Mesenchymal stem cell (in vitro differentiated cells and primary cell): ENCODE measurements at regions not wholly inside any gene's neighbourhood (a gene's known extent, or its start where the extent isn't known, plus 50 kb on each side); places are given as distances from the start of the nearest gene placed in this dataset.

Experiments used
- DNase-seq: peaks from one replicate; pipeline ENCODE4 v3.0.0-alpha.2; 2013
- H2AFZ ChIP-seq: one replicate; pipeline ENCODE4 v1.6.1; 2013; ENCODE audit warnings: low read depth, mild to moderate bottlenecking, control low read depth, inconsistent platforms, low read length, moderate library complexity
- H2AK5ac ChIP-seq: 2 replicates; pipeline ENCODE4 v1.6.1; 2013; ENCODE audit warnings: low read length, moderate library complexity, mild to moderate bottlenecking, inconsistent platforms; ENCODE audit not compliant: severe bottlenecking
- H2BK120ac ChIP-seq: one replicate; pipeline ENCODE4 v1.6.1; 2013; ENCODE audit warnings: low read depth, mild to moderate bottlenecking, inconsistent platforms, low read length, moderate library complexity
- H2BK12ac ChIP-seq, 2 experiments: one replicate each; pipeline ENCODE4 v1.6.1; 2013; ENCODE audit warnings: inconsistent platforms in 2 of 2, low read length in 2 of 2, mild to moderate bottlenecking in 2 of 2, moderate library complexity in 2 of 2, control low read depth in 1 of 2
- H2BK15ac ChIP-seq: one replicate; pipeline ENCODE4 v1.6.1; 2013; ENCODE audit warnings: mild to moderate bottlenecking, low read depth, inconsistent platforms; ENCODE audit not compliant: poor library complexity, severe bottlenecking
- H2BK5ac ChIP-seq: 2 replicates; pipeline ENCODE4 v1.6.1; 2013; ENCODE audit warnings: low read depth, mild to moderate bottlenecking, low read length, control low read depth, inconsistent platforms; ENCODE audit not compliant: poor library complexity, severe bottlenecking
- H3K14ac ChIP-seq, 2 experiments: one replicate each; pipeline ENCODE4 v1.6.1; 2013; ENCODE audit warnings: inconsistent platforms in 2 of 2, low read length in 2 of 2, control low read depth in 1 of 2, mild to moderate bottlenecking in 1 of 2, moderate library complexity in 1 of 2
- H3K18ac ChIP-seq, 2 experiments: one replicate each; pipeline ENCODE4 v1.6.1; 2013; ENCODE audit warnings: inconsistent platforms in 2 of 2, low read length in 2 of 2, control low read depth in 1 of 2, low read depth in 1 of 2, mild to moderate bottlenecking in 1 of 2
- H3K23ac ChIP-seq, 2 experiments: one replicate each; pipeline ENCODE4 v1.6.1; 2013; ENCODE audit warnings: inconsistent platforms in 2 of 2, low read length in 2 of 2, mild to moderate bottlenecking in 2 of 2, moderate library complexity in 2 of 2, control low read depth in 1 of 2
- H3K27ac ChIP-seq: 2 replicates; pipeline ENCODE4 v1.5.1; 2013; ENCODE audit warnings: mild to moderate bottlenecking, moderate library complexity, low read length, control low read depth, inconsistent platforms; ENCODE audit not compliant: poor library complexity, severe bottlenecking
- H3K27me3 ChIP-seq, 2 experiments: 2 replicates each; pipeline versions ENCODE4 v1.6.1 to v1.7.0; 2013; ENCODE audit warnings: low read length in 2 of 2, mild to moderate bottlenecking in 2 of 2, moderate library complexity in 2 of 2, control low read depth in 1 of 2, inconsistent platforms in 1 of 2; ENCODE audit not compliant: control insufficient read depth in 1 of 2, insufficient read depth in 1 of 2
- H3K36me3 ChIP-seq, 2 experiments: 2 replicates each; pipeline versions ENCODE4 v1.6.1 to v1.7.0; 2013; ENCODE audit warnings: low read length in 2 of 2, control low read depth in 1 of 2, inconsistent platforms in 1 of 2, low read depth in 1 of 2, mild to moderate bottlenecking in 1 of 2; ENCODE audit not compliant: insufficient read depth in 2 of 2, control insufficient read depth in 1 of 2
- H3K4ac ChIP-seq, 2 experiments: one replicate each; pipeline ENCODE4 v1.6.1; 2013; ENCODE audit warnings: inconsistent platforms in 2 of 2, low read length in 2 of 2, mild to moderate bottlenecking in 2 of 2, moderate library complexity in 2 of 2, control low read depth in 1 of 2, low read depth in 1 of 2
- H3K4me1 ChIP-seq: 2 replicates; pipeline ENCODE4 v1.6.1; 2013; ENCODE audit warnings: low read depth, low read length, control low read depth; ENCODE audit not compliant: control insufficient read depth, insufficient read depth
- H3K4me2 ChIP-seq: 2 replicates; pipeline ENCODE4 v1.6.1; 2013; ENCODE audit warnings: low read length, mild to moderate bottlenecking, inconsistent platforms; ENCODE audit not compliant: poor library complexity, severe bottlenecking
- H3K4me3 ChIP-seq, 2 experiments: 2 replicates each; pipeline versions ENCODE4 v1.5.1 to v1.7.0; 2013; ENCODE audit warnings: low read length in 2 of 2, mild to moderate bottlenecking in 2 of 2, control low read depth in 1 of 2, low read depth in 1 of 2; ENCODE audit not compliant: insufficient read depth in 1 of 2
- H3K79me1 ChIP-seq: replicated peaks from 2 replicates; pipeline ENCODE4 v1.6.1; 2013; ENCODE audit warnings: mild to moderate bottlenecking, control low read depth, low read length, inconsistent platforms; ENCODE audit not compliant: poor library complexity, severe bottlenecking
- H3K9ac ChIP-seq: 2 replicates; pipeline ENCODE4 v1.7.0; 2013; ENCODE audit warnings: mild to moderate bottlenecking, low read length, moderate library complexity
- H3K9me3 ChIP-seq: 2 replicates; pipeline ENCODE4 v1.7.0; 2013; ENCODE audit warnings: mild to moderate bottlenecking, low read length; ENCODE audit not compliant: control insufficient read depth
- H4K8ac ChIP-seq: one replicate; pipeline ENCODE4 v1.6.1; 2013; ENCODE audit warnings: inconsistent platforms, mild to moderate bottlenecking, low read length, moderate library complexity
- H4K91ac ChIP-seq: one replicate; pipeline ENCODE4 v1.6.1; 2013; ENCODE audit warnings: mild to moderate bottlenecking, low read length, inconsistent platforms
- WGBS: methylation state at CpG from one replicate; pipeline ENCODE4 v1.1.7; 2013; ENCODE audit warnings: mixed read lengths; 5-methylcytosine and 5-hydroxymethylcytosine counted together

- Histone ChIP-seq H3K27ac (no peak overlapping the region), H3K79me1 (no peaks in the 10 kb centered on the region), H3K4ac (no peak overlapping the region), H4K91ac (no peak overlapping the region), H2BK12ac (no peak overlapping the region), H3K23ac (no peak overlapping the region), H3K27me3 (no peaks in the 10 kb centered on the region), H3K18ac (no peak overlapping the region), H3K9ac (no peak overlapping the region), H2AFZ (no peak overlapping the region), H3K9me3 (no peaks in the 10 kb centered on the region), H2BK120ac (no peak overlapping the region), H4K8ac (no peak overlapping the region), H3K4me2 (no peak overlapping the region), H2BK5ac (no peak overlapping the region), H2AK5ac (no peak overlapping the region), H3K36me3 (no peaks in the 10 kb centered on the region), H2BK15ac (no peak overlapping the region), H3K4me3 (no peak overlapping the region), H3K14ac (no peak overlapping the region), H3K4me1 (no peaks in the 10 kb centered on the region)
- WGBS = 80% methylated on average over 7 of the region's 9 CpGs
- DNase-seq = no peak
Observed at GRCh38 chr16:61237884-61238485, 798.3 kb downstream of the CDH8 start.

GRCh38 chr16:61233713-61234112 lies 802.5 kb downstream of the CDH8 start:
- H2AFZ ChIP-seq = no peak overlapping the region
- no peak for DNase-seq
- H3K27ac ChIP-seq = no peak overlapping the region
- no peaks in the 10 kb centered on the region for H3K36me3 ChIP-seq
- no peaks in the 10 kb centered on the region for H3K9me3 ChIP-seq
- H3K14ac ChIP-seq = no peak overlapping the region
- no peak overlapping the region for H3K23ac ChIP-seq
- H3K18ac ChIP-seq = no peak overlapping the region
- H3K4me2 ChIP-seq = no peak overlapping the region
- no peak overlapping the region for H2BK12ac ChIP-seq
- H4K91ac ChIP-seq = no peak overlapping the region
- no peak overlapping the region for H3K9ac ChIP-seq
- H3K27me3 ChIP-seq = no peaks in the 10 kb centered on the region
- WGBS = 77% methylated on average over 3 of the region's 3 CpGs
- no peak overlapping the region for H3K4me3 ChIP-seq
- H2AK5ac ChIP-seq = no peak overlapping the region
- no peak overlapping the region for H2BK120ac ChIP-seq
- H4K8ac ChIP-seq = no peak overlapping the region
- H3K4ac ChIP-seq = no peak overlapping the region
- H3K79me1 ChIP-seq = no peaks in the 10 kb centered on the region
- no peak overlapping the region for H2BK5ac ChIP-seq
- H3K4me1 ChIP-seq = no peaks in the 10 kb centered on the region
- no peak overlapping the region for H2BK15ac ChIP-seq

GRCh38 chr16:61228371-61228770 lies 807.9 kb downstream of the CDH8 start:
- no peak overlapping the region for H2BK12ac ChIP-seq
- H3K9ac ChIP-seq = no peak overlapping the region
- DNase-seq = no peak

DNA sequence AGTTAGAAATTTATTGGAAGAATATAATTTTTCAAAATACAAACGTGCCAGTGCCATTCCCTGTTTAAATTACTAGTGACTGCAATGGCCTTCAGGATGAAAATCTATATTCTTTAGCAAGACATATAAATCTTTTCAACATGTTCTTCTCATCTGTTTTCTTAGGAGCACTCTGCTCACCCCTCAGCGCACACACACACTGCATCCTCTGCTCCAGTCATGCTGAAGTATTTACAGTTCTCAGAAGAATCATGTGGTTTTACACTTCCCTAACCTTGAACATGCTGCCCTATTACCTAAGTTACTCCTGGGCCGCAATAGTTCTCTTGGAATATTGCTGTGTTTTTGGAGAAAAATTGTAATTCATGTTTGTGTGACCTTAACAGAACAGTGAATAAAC lies 820.6 kb downstream of the CDH8 start:
- Histone ChIP-seq H2BK5ac (no peak overlapping the region), H3K79me1 (no peaks in the 10 kb centered on the region), H3K4ac (no peak overlapping the region), H3K4me2 (no peak overlapping the region), H3K9me3 (no peaks in the 10 kb centered on the region), H3K4me1 (no peaks in the 10 kb centered on the region), H2BK12ac (no peak overlapping the region), H2AFZ (no peak overlapping the region), H3K23ac (no peak overlapping the region), H3K27me3 (no peaks in the 10 kb centered on the region), H4K91ac (no peak overlapping the region), H2BK120ac (no peak overlapping the region), H3K36me3 (no peaks in the 10 kb centered on the region), H3K27ac (no peak overlapping the region), H3K4me3 (no peak overlapping the region), H3K18ac (no peak overlapping the region), H3K14ac (no peak overlapping the region), H2BK15ac (no peak overlapping the region), H4K8ac (no peak overlapping the region), H3K9ac (no peak overlapping the region), H2AK5ac (no peak overlapping the region)
- DNase-seq = no peak
- 68% methylated on average over 2 of the region's 3 CpGs for WGBS

More at GRCh38 chr16:61228371-61228770, 807.9 kb downstream of the CDH8 start:
- no peaks in the 10 kb centered on the region for H3K27me3 ChIP-seq
- no peak overlapping the region for H3K27ac ChIP-seq
- no peak overlapping the region for H2BK120ac ChIP-seq
- H2BK5ac ChIP-seq = no peak overlapping the region
- H3K14ac ChIP-seq = no peak overlapping the region
- no peaks in the 10 kb centered on the region for H3K79me1 ChIP-seq
- no peak overlapping the region for H3K4me3 ChIP-seq
- H2BK15ac ChIP-seq = no peak overlapping the region
- H3K4ac ChIP-seq = no peak overlapping the region
- H3K9me3 ChIP-seq = no peaks in the 10 kb centered on the region
- no peak overlapping the region for H3K4me2 ChIP-seq
- no peaks in the 10 kb centered on the region for H3K36me3 ChIP-seq
- 80% methylated on average over 1 of the region's 1 CpG for WGBS
- no peak overlapping the region for H2AK5ac ChIP-seq
- no peak overlapping the region for H4K8ac ChIP-seq
- no peak overlapping the region for H3K18ac ChIP-seq
- no peak overlapping the region for H4K91ac ChIP-seq
- H3K4me1 ChIP-seq = no peaks in the 10 kb centered on the region
- H3K23ac ChIP-seq = no peak overlapping the region
- no peak overlapping the region for H2AFZ ChIP-seq
